Heart right ventricle (tissue), 16 donors: ENCODE measurements at regions not wholly inside any gene's neighbourhood (a gene's known extent, or its start where the extent isn't known, plus 50 kb on each side); places are given as distances from the start of the nearest gene placed in this dataset.

ENCODE experiments used
- ATAC-seq, 8 donors: fragments of 200-7000 bp; cut with Tn5 transposase; one replicate each; pipeline ENCODE4 v1.9.1; 2020; ENCODE audit warnings: mild to moderate bottlenecking in 8 of 8, moderate library complexity in 8 of 8, moderate number of reproducible peaks in 1 of 8
- DNase-seq, 2 donors: peaks; one replicate each; pipeline ENCODE4 v3.0.0-alpha.2; 2020
- H3K27ac ChIP-seq, 10 donors: fragments of 200-600 bp; sonication (generic) in 2 of 10; one replicate each; pipeline versions ENCODE4 v1.5.0 to v1.8.0; 2020 to 2022; ENCODE audit warnings: mild to moderate bottlenecking in 3 of 10
- H3K27me3 ChIP-seq, 7 donors: fragments of 200-600 bp; one replicate each; pipeline ENCODE4 v1.8.0; 2021 to 2022; ENCODE audit warnings: mild to moderate bottlenecking in 2 of 7
- H3K36me3 ChIP-seq, 9 donors: fragments of 200-600 bp; sonication (generic) in 1 of 9; one replicate each; pipeline versions ENCODE4 v1.5.0 to v1.8.0; 2020 to 2022; ENCODE audit warnings: mild to moderate bottlenecking in 2 of 9
- H3K4me1 ChIP-seq, 9 donors: fragments of 200-600 bp; sonication (generic) in 1 of 9; one replicate each; pipeline versions ENCODE4 v1.5.0 to v1.8.0; 2020 to 2022; ENCODE audit warnings: mild to moderate bottlenecking in 4 of 9
- H3K4me3 ChIP-seq, 10 donors: fragments of 200-600 bp; sonication (generic) in 2 of 10; one replicate each; pipeline versions ENCODE4 v1.5.0 to v1.8.0; 2020 to 2022; ENCODE audit warnings: mild to moderate bottlenecking in 7 of 10, moderate library complexity in 2 of 10
- H3K9me3 ChIP-seq, 11 donors: fragments of 200-600 bp in 10 of 11; sonication (generic) in 2 of 11; one replicate each; pipeline versions ENCODE4 v1.5.0 to v1.8.0; 2013 to 2022; ENCODE audit warnings: mild to moderate bottlenecking in 2 of 11, control low read depth in 1 of 11, moderate library complexity in 1 of 11
- WGBS, 2 donors: extraction: QIAGEN DNeasy Blood & Tissue Kit; methylation state at CpG; one replicate each; pipeline ENCODE4 v1.1.7; 2013; ENCODE audit warnings: inconsistent platforms in 1 of 2; 5-methylcytosine and 5-hydroxymethylcytosine counted together
- intact Hi-C, 10 donors: fragments of 100-400 bp; cut with DNase I; formaldehyde crosslinking; loops; one replicate each; pipeline versions ENCODE4 v1.11.1 to v1.14.2; 2022
- TF ChIP-seq, protein P1 (sequence below), 9 donors: fragments of 200-600 bp; sonication (generic) in 2 of 9; IDR thresholded peaks; one replicate each; pipeline versions ENCODE4 v1.5.0 to v1.8.0; 2021 to 2022; ENCODE audit warnings: antibody characterized with exemption in 9 of 9, mild to moderate bottlenecking in 5 of 9, moderate library complexity in 1 of 9
- donor health status: Arrhythmogenic right ventricular cardiomyopathy.
- donor health status: ischemic (EF 13 %, LVEDD 7.1; RV severe dilation, severe dysfunction).
- donor health status: healthy with polysubstance abuse.
- donor health status: DM: no; HTN: yes; CAD: no.
- donor health status: DM: no; HTN: no; CAD: no.
- donor health status: ischemic (EF 25% LVEDD 6.9; RV normal size, moderate dysfunction).
- donor health status: ischemic (EF 25% LVEDD 5.7; RV mildly dilated, moderate dysfunction).
- donor health status: healthy.
- donor health status: DM: yes; HTN: yes; CAD: no.
- donor health status: Ischemic cardiomyopathy.
- donor health status: ischemic (EF 35%, LVEDD 5.7; RV mildly dilated, moderate dysfunction).
- donor health status: nonischemic (EF 11% LVEDD 7.7; RV severe dilation, severe dysfunction).
- donor health status: DM: yes; HTN: yes; CAD: no.
- donor health status: PGD.
- donor health status: ischemic (EF 29% LVEDD 5.4; RV normal size, mild dysfunction).
- donor health status: nonischemic (EF 23%, LVEDD 6.1; RV moderate dilation, normal function).

- TF ChIP-seq, protein P1, sequence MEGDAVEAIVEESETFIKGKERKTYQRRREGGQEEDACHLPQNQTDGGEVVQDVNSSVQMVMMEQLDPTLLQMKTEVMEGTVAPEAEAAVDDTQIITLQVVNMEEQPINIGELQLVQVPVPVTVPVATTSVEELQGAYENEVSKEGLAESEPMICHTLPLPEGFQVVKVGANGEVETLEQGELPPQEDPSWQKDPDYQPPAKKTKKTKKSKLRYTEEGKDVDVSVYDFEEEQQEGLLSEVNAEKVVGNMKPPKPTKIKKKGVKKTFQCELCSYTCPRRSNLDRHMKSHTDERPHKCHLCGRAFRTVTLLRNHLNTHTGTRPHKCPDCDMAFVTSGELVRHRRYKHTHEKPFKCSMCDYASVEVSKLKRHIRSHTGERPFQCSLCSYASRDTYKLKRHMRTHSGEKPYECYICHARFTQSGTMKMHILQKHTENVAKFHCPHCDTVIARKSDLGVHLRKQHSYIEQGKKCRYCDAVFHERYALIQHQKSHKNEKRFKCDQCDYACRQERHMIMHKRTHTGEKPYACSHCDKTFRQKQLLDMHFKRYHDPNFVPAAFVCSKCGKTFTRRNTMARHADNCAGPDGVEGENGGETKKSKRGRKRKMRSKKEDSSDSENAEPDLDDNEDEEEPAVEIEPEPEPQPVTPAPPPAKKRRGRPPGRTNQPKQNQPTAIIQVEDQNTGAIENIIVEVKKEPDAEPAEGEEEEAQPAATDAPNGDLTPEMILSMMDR (IDR thresholded peaks at IDR 0.05) = no peak
- DNase-seq (no peak), ATAC-seq (no peak)
- Histone ChIP-seq H3K36me3 (no peaks in the 10 kb centered on the region), H3K27ac (no peak overlapping the region), H3K27me3 (no peaks in the 10 kb centered on the region), H3K4me1 (no peaks in the 10 kb centered on the region), H3K9me3 (no peaks in the 10 kb centered on the region), H3K4me3 (no peak overlapping the region)
- intact Hi-C loops = no loop called here
- 89 to 98% methylated on average over 2 of the region's 2 CpGs for WGBS, 2 donors
These were observed 176.5 kb upstream of the DKK2 start for GRCh38 chr4:107212565-107212964.

DNA sequence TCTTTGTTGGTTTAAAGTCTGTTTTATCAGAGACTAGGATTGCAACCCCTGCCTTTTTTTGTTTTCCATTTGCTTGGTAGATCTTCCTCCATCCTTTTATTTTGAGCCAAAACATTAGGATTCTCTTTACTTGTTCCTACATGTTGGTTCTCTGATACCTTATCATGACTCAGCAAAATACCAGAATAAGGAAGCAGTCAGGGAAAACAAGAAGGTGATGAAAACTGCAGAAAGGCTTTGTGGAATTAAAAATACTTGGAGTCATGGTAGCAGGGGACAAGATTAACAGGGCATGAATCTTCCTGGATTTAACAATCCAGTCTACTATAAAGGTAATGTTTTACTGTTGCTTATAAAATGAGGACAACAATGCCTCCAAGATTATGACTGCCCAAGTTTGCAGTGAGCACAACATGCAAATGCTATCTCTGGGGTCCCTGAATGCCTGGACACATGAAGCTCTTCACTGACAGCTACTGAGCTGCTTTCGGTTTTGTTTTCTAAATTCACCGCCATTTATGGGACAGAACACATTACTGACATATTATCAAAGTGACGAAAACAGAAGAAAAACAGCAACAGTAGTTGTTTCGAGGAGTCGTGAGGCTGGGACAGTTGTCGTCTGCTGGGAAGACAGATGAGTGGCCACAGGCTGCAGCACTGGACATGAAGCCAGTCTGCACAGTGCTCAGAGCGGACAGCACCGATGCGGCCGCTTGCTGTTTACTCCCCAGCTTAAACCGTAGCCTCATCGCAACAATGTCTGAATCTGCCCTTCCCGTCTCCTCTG lies 174.5 kb upstream of the DKK2 start:
- H3K4me3 ChIP-seq = peak overlapping the region in 9 of 10 donors; percentile 15 to 52 (median 47)
- ATAC-seq (peak in 3 of 8 donors; percentile 39 to 60 (median 55)), DNase-seq (no peak)
- no peaks in the 10 kb centered on the region for H3K9me3 ChIP-seq
- H3K36me3 ChIP-seq = no peaks in the 10 kb centered on the region
- TF ChIP-seq, protein P1 (IDR thresholded peaks at IDR 0.05) = no peak
- no peaks in the 10 kb centered on the region for H3K27me3 ChIP-seq
- WGBS, 2 donors = 55 to 58% methylated on average over 13 of the region's 13 CpGs
- intact Hi-C loops = no loop called here
- H3K4me1 ChIP-seq = no peaks in the 10 kb centered on the region
- peak overlapping the region in 1 of 10 donors; percentile 14 for H3K27ac ChIP-seq

GRCh38 chr4:107203733-107204132 lies 167.6 kb upstream of the DKK2 start:
- Histone ChIP-seq H3K4me1 (no peaks in the 10 kb centered on the region), H3K9me3 (no peaks in the 10 kb centered on the region), H3K36me3 (no peaks in the 10 kb centered on the region), H3K27ac (no peak overlapping the region), H3K27me3 (no peaks in the 10 kb centered on the region), H3K4me3 (no peak overlapping the region)
- ATAC-seq = no peak
- no peak for DNase-seq
- TF ChIP-seq, protein P1 (IDR thresholded peaks at IDR 0.05) = no peak
- intact Hi-C loops = no loop called here
- 89 to 91% methylated on average over 8 of the region's 8 CpGs for WGBS, 2 donors

DNA sequence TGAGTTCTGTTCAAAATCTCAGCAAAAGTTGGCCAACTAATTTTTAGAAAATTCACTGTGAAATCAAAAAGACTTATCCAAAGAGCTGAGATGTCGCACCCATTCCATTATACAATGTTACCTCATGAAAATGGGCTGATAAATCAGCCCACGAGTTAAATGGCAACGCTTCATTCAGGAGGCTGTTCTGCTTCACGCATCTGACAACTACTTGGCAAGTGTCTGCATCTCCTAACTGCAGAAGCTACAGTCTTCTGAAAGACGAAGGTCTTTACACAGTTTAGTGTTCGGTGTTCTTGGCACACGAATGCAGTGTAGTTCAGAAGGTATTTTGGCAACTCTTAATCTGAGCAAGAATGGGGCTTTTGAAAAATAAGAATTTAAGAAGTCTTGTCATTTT lies 166.6 kb upstream of the DKK2 start:
- Histone ChIP-seq H3K36me3 (no peaks in the 10 kb centered on the region), H3K9me3 (no peaks in the 10 kb centered on the region), H3K4me3 (no peak overlapping the region), H3K27ac (no peak overlapping the region), H3K27me3 (no peaks in the 10 kb centered on the region), H3K4me1 (no peaks in the 10 kb centered on the region)
- TF ChIP-seq, protein P1 (IDR thresholded peaks at IDR 0.05) = no peak
- ATAC-seq (no peak), DNase-seq (no peak)
- 55 to 59% methylated on average over 7 of the region's 7 CpGs for WGBS, 2 donors
- intact Hi-C loops = no loop called here
